PC-9 (cell line): ENCODE measurements at regions not wholly inside any gene's neighbourhood (a gene's known extent, or its start where the extent isn't known, plus 50 kb on each side); places are given as distances from the start of the nearest gene placed in this dataset.

ENCODE experiments used
- EZH2 ChIP-seq: fragments of 200-600 bp; sonication (generic); IDR thresholded peaks from 2 replicates; pipeline ENCODE4 v1.8.0; 2017; ENCODE audit warnings: antibody characterized with exemption, low read depth
- TF ChIP-seq, protein P1 (sequence below): fragments of 200-600 bp; sonication (generic); conservative IDR thresholded peaks from 2 replicates; pipeline ENCODE4 v1.6.1; 2017; ENCODE audit warnings: mixed run types, antibody characterized with exemption, mild to moderate bottlenecking, moderate library complexity

DNA sequence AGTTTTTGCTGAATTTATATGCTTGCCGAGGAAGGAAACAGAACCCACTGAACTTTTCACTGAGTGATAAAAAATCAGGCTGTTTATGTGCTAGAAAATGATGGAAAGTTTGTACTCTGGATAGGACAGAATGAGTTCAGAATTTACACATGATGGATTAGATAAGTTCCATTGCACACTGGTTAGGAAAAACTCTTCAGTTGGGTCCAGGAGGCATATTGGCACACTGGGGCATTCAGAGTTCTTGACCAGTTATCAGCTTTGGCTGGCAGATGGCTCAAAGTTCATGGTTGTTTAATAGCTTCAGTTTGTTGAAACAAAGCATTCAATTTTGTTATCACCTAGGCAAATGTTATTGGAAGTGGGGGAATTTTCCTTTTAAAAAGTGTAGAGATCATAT, 613.3 kb upstream of the SYNCRIP start:
- TF ChIP-seq, protein P1, sequence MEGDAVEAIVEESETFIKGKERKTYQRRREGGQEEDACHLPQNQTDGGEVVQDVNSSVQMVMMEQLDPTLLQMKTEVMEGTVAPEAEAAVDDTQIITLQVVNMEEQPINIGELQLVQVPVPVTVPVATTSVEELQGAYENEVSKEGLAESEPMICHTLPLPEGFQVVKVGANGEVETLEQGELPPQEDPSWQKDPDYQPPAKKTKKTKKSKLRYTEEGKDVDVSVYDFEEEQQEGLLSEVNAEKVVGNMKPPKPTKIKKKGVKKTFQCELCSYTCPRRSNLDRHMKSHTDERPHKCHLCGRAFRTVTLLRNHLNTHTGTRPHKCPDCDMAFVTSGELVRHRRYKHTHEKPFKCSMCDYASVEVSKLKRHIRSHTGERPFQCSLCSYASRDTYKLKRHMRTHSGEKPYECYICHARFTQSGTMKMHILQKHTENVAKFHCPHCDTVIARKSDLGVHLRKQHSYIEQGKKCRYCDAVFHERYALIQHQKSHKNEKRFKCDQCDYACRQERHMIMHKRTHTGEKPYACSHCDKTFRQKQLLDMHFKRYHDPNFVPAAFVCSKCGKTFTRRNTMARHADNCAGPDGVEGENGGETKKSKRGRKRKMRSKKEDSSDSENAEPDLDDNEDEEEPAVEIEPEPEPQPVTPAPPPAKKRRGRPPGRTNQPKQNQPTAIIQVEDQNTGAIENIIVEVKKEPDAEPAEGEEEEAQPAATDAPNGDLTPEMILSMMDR, result no peak
- TF ChIP-seq EZH2, result no peak
